NCI-H128 (cell line): ENCODE measurements at regions not wholly inside any gene's neighbourhood (a gene's known extent, or its start where the extent isn't known, plus 50 kb on each side); places are given as distances from the start of the nearest gene placed in this dataset.
"Not testable (repeated sequence)": the region's sequence is repeated elsewhere in the genome, so short reads cannot be mapped to it uniquely, and the experiment has no call there.

Source experiments
- DNase-seq: peaks from one replicate; lab custom pipeline; 2025; ENCODE audit not compliant: unreplicated experiment; lab: John Stamatoyannopoulos, UW

- no peak for DNase-seq
Measured at GRCh38 chr1:187790724-187791123, 962.0 kb downstream of the PLA2G4A start.

- DNase-seq: no peak
Measured at GRCh38 chr1:187794561-187794960, 965.8 kb downstream of the PLA2G4A start.

DNA sequence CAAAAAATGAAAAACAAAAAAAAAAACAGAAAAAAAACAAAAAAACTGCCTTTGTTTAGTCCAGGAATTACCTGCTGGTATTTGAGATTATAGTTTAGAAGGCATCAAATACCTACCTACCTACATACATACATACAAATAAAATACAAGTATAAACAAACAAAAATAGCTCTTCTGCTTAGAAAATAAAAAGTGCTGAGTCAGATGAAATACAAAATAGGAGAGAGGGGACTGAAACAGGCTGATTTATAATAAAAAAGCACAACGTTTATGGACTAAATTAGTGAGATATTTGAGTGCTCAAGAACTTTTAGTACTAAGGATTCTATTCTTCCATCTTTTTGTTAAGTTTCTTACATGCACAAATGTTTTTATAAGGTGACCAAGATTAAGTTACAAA lies 980.8 kb downstream of the PLA2G4A start:
- no peak for DNase-seq

DNA sequence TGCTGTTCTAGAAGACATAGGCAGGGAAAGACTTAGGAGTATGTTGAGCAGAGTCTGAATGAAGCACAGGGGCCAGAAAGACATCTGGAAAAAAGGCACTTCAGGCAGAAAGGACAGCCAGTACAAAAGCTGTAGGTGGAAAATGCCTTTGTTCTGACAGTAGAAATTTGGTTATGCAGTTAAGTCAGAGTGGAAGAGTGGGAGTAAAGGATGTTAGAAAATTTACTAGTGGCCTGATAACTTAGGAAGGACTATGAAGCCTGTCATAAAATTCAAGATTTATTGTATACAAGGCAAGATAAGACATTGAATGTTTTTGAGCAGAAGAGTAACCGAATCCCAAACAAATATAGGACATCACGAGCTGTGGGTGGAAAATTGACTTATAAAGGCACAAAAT lies 987.9 kb downstream of the PLA2G4A start:
- DNase-seq: no peak

GRCh38 chr1:187817782-187818181 lies 989.0 kb downstream of the PLA2G4A start:
- no peak for DNase-seq

GRCh38 chr1:187819086-187819485 lies 990.3 kb downstream of the PLA2G4A start:
- no peak for DNase-seq

DNA sequence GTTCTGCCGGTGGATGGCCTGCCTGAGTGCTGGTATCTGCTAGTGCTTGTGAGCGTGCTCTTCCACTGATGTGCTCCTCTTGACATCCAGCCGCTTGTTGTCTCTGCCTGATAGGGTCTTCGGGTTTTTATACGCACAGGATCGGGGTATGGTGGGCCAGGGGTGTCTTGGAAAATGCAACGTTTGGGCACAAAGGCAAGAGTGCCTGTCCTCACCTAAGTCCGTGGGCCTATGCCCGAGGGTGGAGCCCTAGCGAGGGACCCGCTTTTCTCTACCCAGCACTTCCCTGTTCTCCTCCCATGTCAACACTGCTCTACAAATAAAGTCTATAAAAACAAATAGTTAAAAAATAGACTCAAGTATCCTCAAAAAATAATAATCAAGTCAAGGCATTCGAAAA lies 1007.8 kb downstream of the PLA2G4A start:
- no peak for DNase-seq

DNA sequence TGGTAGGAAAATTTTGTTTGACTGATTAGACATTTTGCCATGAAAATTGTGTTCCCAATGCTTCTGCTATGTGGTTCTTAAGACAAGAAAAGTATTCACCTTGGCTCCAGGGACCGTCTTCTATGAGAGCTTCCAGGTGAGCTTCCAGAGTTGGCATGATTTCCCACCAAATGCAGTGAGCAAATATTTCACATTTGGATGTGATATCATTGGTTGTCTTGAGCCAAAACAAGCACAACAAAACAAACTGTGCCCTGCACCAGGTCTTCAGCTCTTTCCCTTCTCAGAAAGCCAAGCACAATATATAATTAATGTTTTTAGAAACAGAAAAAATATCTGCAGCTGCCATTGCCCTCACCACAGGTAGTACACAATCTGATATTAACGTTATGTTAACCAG lies 1009.0 kb downstream of the PLA2G4A start:
- no peak for DNase-seq

GRCh38 chr1:187838335-187839293 lies 1009.9 kb downstream of the PLA2G4A start:
- DNase-seq: no peak

- no peak for DNase-seq
Measured at GRCh38 chr1:187839873-187840272, 1011.1 kb downstream of the PLA2G4A start.

GRCh38 chr1:187840557-187840956 lies 1011.8 kb downstream of the PLA2G4A start:
- no peak for DNase-seq

- no peak for DNase-seq
Measured at GRCh38 chr1:187842406-187843165, 1013.8 kb downstream of the PLA2G4A start.

DNA sequence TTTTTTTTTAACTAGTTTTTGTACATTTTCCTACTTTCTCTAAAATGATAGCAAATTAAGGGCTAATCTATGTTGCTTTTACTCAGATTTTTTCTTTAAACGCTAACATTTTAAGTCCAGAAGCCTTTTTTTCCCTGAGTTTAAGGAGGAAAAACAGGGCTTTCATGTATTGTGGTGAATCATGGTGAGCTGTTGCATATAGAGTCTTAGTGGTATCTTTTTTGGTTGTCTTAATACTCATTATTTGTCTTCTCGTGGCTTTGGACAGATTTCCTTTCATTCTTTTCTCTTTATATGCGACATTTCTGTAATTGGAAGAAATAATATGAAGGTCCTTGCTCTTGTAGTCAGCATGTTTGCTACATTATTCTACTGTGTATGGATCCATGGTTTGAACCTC lies 1015.6 kb downstream of the PLA2G4A start:
- no peak for DNase-seq

DNA sequence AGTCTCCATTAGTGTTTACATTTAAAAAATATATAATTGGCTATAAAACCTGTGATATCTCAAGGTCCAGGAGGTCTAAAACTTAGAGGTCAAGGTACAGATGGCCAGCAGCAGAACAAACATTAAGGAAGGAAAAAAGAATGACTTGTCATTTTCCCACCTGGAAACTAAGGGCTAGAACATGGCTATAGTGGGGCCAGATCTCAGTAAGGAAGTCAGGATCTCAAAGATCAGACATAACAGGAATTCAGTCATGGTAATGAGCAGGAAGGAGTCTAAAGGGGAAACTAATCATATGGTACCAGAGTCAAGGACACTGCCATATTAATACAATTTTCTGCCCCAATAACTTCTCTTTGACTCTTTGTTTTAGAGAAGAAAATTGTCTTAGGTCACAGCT lies 1018.8 kb downstream of the PLA2G4A start:
- DNase-seq: no peak

GRCh38 chr1:187848321-187848720 lies 1019.6 kb downstream of the PLA2G4A start:
- DNase-seq: no peak

DNA sequence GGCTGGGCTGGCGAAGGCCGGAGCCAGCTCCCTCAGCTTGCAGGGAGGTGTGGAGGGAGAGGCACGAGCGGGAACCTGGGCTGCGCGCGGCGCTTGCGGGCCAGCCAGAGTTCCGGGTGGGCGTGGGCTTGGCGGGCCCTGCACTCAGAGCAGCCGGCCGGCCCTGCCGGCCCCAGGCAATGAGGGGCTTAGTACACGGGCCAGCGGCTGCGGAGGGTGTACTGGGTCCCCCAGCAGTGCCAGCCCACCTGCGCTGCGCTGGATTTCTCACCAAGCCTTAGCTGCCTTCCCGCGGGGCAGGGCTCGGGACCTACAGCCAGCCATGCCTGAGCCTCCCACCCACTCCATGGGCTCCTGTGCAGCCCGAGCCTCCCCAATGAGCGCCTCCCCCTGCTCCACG lies 1021.4 kb downstream of the PLA2G4A start:
- DNase-seq: not testable (repeated sequence)

DNA sequence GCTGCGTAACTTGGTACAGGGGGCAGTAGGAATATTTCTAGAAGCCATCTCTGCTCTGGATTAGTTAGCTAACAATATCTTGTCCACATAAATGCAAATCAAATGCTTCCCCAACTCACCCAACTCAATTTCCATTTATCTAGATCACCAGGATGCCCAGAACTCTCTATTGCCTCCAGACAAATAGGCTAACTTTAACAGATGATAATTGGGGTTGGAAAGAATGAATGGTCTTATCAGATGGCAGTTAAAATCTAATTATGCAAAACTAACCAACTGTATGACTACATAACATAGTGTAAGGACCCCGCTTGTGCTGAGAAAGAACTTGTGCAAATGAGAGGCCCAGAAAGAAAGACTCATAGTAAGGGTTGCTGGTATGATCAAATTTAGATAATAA lies 1024.8 kb downstream of the PLA2G4A start:
- DNase-seq: no peak

DNA sequence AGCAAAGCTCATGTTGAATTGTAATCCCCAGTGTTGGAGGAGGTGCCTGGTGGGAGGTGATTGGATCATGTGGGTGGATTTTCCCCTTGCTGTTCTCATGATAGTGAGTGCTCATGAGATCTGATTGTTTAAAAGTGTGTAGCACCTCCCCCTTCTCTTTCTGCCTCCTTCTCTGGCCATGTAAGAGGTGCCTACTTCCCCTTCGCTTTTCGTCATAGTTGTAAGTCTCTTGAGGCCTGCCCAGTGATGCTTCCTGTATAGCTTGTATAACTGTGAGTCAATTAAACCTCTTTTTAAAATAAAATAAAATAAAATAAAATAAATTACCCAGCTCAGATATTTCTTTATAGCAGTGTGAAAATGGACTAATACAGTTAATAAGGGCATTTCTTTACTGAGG lies 1025.7 kb downstream of the PLA2G4A start:
- DNase-seq: no peak

DNA sequence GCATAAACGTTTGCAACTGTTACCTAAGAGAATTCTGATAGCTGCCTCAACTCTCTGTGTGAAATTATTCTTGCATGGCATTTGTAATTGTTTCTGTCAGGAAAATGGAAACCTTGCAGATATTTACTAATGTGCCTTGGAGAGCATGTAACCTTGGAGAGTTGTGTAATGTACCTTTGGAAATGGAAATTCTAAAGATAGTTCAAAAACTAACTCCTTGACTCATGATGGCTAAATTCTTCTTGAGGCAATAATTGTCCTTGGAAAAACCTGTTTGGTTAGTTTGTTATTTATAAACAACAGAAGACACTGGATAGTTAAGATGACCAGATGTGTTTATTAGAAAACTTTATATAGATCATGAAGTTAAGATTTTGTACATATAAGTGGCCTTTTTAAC lies 1033.8 kb downstream of the PLA2G4A start:
- DNase-seq: no peak

- no peak for DNase-seq
Measured at GRCh38 chr1:187870552-187870951, 1041.8 kb downstream of the PLA2G4A start.

GRCh38 chr1:187871177-187871845 lies 1042.6 kb downstream of the PLA2G4A start:
- no peak for DNase-seq

GRCh38 chr1:187872550-187872949 lies 1043.8 kb downstream of the PLA2G4A start:
- DNase-seq: no peak
